ENCODE measurements at regions not wholly inside any gene's neighbourhood (a gene's known extent, or its start where the extent isn't known, plus 50 kb on each side); places are given as distances from the start of the nearest gene placed in this dataset.

DNA sequence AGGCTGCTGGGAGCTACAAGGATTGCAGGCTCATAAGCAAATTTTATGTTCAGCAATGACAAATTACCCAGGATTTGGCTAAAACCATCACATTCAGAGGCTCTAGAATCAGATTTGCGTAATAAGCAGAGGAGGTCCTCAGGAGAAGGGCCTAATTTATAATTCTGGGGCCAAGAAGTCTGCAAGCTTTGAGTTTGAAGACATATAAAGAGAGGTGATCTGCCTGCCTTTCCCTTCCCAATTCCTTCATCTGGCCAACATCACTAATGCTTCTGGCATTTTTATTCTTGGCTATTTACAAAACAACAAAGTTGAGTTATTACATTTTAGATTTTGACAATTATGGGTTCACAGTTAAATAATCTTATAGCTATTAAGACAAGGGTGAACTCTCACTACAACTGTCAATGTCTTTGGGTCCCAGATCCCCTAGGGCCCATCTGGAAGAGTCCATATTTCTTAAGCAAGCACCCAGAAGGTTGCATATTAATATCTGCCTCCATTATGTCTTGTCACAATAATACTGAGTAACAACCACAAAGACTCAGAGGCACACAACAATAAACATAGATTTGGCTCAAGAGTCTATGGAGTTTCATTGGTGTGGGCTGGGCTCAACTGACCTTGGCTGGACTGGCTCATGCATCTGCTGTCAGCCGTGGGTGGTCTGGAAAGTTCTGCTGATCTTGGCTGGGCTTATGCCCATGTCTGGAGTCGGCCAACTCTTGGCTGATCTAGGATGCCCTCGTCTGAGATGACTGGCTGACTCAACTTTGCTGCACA, 67.2 kb upstream of the CD82 start:
- no peak for DNase-seq

DNA sequence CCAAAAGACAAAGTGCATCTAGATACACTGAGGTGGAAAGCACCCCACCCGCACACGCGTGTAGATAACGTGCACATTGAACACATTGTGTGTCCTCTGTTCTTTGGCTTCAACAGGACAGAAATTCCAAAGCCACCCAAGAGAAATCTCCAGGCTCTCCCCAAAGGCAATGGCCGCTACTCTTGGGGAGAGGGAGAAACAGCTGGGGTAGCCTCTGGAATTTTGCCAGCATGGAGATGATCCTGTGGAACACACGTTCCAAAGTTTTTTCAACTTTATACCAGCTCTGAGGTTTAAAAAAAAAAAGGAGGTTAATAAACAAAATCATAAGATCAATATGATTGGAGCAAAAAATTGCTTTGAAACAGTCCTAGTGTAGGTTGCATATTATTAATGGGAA, 63.0 kb upstream of the CD82 start:
- DNase-seq = no peak

DNA sequence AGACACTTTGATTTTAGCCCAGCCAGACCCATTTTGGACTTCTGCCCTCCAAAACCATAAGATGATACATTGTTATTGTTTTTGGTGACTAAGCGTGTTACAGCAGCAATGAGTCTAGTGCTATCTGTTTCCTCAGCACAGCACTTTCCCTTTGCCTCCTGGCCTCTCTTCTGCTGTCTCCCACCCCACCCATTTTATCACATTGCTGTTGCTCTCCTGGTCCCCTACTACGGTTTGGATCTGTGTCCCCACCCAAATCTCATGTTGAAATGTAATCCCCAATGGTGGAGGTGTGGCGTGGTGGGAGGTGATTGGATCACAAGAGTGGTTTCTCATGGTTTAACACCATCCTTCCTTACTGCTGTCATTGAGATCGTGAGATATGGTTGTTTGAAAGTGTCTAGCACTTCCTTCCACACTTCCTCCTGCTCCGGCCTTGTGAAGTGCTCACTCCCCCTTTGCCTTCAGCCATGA, 59.8 kb upstream of the CD82 start:
- DNase-seq = no peak

DNA sequence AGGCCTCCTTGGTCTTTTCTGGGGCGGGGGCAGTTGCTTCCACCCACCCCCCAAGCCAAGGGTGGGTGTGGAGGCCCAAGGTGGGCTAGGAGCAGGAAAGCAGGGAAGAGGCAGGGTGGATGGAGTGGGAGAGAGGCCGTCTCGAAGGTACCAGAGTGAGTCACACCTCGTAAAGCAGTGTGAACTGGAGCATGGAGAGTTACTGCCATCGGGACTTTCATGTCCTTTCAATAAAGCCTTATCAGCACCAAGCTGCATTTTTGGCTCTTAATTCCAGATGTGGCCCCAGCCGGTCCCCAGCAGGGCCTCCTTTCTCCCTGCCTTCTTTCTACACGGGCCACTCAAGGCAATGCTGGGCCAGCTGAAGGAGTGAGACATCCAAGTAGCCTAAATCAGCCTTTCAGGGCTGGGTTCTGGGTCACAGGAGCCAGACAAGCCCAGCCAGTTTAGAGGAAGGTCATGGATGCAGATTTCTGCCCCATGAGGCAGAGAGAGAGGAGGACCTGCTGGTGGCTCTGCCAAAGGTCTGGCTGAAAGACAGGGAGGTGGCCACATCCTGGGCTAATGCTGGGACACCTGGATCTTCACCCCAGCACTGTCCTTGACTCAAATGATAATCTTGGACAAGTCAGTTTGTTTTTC, 59.0 kb upstream of the CD82 start:
- DNase-seq = no peak

DNA sequence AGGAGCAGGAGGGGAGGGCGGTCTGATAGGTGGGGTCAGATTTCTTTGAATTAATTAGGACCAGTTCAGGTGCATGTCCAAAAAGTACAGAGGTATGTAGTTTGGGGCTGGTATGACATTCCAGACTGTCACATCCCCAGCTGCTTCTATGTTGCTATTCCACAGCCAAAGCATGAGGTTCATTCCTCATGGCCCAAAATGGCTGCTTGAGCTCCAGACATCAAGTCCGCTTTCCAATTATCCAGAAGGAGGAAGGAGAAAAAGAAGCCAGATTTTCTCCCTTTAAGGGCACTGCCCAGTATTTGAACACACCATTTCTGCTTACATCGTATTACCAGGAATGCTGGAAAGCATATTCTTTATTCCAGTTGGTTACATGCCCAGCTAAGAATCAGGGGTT, 58.0 kb upstream of the CD82 start:
- no peak for DNase-seq

- no peak for DNase-seq
Measured at GRCh38 chr11:44507896-44508445, 57.5 kb upstream of the CD82 start.

DNA sequence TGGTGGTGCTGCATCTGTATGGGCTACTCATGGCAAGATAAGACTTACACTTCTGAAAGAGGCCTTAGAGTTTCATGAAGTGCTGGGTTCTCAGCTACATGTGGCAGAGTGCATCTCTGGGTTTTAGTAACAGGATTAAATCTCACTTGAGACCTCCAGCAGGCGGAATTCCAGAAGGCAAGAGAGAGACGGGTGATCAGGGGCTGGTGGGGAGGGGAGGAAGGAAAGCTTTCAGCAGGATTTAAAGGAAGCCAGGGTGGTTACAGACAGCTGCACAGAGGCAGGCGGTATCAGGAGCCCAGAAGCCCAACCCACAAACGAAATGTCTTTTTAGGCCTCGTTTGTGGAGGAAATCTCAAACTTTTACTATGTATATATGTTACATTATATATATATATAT, 56.2 kb upstream of the CD82 start:
- no peak for DNase-seq

- no peak for DNase-seq
Measured at GRCh38 chr11:44510372-44510771, 55.1 kb upstream of the CD82 start.

DNA sequence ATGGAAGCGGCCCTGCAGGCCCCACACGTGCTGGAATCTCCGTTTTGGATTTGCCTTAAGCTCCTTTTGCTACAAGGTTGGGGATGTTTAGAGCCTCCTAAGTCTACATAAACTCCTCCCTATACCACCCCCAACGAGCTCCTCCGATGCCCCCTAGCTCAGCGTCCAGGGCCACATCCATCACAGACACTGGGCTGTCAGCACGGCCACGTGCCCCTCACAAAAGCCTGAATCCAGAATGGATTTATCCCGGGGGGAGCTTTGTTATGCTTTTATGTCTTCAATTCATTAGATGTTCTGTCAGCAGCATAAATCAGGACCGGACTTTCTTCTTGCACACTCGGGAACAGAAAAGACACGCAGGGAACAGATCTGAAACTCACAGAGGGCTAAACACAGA, 52.6 kb upstream of the CD82 start:
- no peak for DNase-seq

GRCh38 chr11:44515048-44515447, 50.4 kb upstream of the CD82 start:
- DNase-seq = no peak
